Suprapubic skin (tissue), 3 donors: ENCODE measurements at regions not wholly inside any gene's neighbourhood (a gene's known extent, or its start where the extent isn't known, plus 50 kb on each side); places are given as distances from the start of the nearest gene placed in this dataset.

ENCODE experiments used
- CTCF ChIP-seq, 2 donors: fragments of 200-600 bp in 1 of 2; fragments of 450-650 bp in 1 of 2; sonication (generic) in 1 of 2; IDR thresholded peaks; one replicate each; pipeline ENCODE4 v1.5.1; 2016 to 2019; ENCODE audit warnings: antibody characterized with exemption in 2 of 2, mild to moderate bottlenecking in 1 of 2, moderate library complexity in 1 of 2
- EP300 ChIP-seq: sonication (generic); formaldehyde crosslinking; IDR thresholded peaks from one replicate; pipeline ENCODE4 v1.6.1; 2017; ENCODE audit warnings: antibody characterized with exemption
- POLR2A ChIP-seq, 2 donors: fragments of 450-650 bp; IDR thresholded peaks; one replicate each; pipeline ENCODE4 v1.6.1; 2017; ENCODE audit warnings: antibody characterized with exemption in 2 of 2, mild to moderate bottlenecking in 2 of 2, moderate library complexity in 2 of 2

- TF ChIP-seq CTCF (IDR thresholded peaks at IDR 0.05) (no peak), POLR2A (IDR thresholded peaks at IDR 0.05) (no peak), EP300 (no peak)
These were observed 120.0 kb upstream of the SORBS2 start for GRCh38 chr4:185931986-185932385.
